ENCODE measurements at regions not wholly inside any gene's neighbourhood (a gene's known extent, or its start where the extent isn't known, plus 50 kb on each side); places are given as distances from the start of the nearest gene placed in this dataset.
"Not testable (repeated sequence)": the region's sequence is repeated elsewhere in the genome, so short reads cannot be mapped to it uniquely, and the experiment has no call there.

DNA sequence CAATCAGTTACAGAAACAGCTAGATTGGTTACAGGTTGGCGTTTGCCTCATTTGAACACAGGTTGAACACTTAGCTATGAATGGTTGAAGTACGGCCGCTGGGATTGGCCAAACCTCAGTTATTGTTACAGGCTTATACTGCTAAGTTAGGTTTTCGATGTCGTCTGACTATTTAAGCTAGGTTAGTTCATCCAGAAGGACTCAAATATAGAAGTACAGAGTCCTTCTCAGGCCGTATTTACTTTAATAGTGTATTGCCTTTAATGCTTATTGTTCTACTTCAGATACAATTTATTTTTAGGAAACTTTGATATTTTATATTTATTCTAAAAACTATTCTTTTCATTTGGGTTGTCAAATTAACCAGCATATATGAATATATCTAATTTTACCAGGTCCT is 334.7 kb downstream of the FAT4 start:
- no peak for DNase-seq
- in situ Hi-C loops (cut with HindIII; ENCODE audit: low pct_ligation_motif_present, low pct_unique_long_range_greater_than_20kb, low sequenced_read_pairs) = no loop called here

DNA sequence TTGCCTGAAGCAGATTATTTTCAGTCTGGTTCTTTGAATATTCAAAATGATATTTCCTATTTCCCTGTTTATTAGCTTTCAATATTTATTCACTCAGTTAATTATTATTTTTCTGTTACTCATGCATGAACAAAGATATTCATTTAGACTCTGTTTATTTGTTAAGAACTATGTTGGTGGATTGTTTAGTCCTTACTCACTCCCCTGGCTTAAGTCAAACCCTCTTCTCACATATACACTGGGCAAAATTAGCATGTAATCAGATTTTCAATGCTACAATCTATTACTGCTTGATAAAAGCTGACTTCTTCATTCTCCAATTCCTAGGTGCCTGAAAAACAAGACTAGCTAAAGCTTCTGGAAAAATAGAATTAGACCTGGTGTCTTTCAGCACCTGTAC is 335.8 kb downstream of the FAT4 start:
- in situ Hi-C loops (cut with HindIII; ENCODE audit: low pct_ligation_motif_present, low pct_unique_long_range_greater_than_20kb, low sequenced_read_pairs) = no loop called here
- DNase-seq = no peak

DNA sequence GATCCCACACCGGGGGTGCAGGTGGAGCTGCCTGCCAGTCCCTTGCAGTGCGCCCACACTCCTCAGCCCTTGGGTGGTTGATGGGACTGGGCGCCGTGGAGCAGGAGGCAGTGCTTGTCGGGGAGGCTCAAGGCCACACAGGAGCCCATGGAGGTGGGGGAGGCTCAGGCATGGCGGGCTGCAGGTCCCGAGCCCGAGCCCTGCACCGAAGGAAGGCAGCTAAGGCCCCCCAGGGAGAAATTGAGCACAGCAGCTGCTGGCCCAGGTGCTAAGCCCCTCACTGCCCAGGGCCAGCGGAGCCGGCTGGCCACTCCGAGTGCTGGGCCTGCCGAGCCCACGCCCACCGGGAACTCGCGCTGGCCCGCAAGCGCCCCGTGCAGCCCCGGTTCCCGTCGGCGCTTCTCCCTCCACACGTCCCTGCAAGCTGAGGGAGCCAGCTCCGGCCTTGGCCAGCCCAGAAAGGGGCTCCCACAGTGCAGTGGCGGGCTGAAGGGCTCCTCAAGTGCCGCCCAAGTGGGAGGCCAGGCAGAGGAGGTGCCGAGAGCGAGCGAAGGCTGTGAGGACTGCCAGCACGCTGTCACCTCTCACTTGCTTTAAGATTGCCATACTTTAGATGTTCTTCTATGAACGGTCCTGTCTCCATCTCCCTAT is 337.1 kb downstream of the FAT4 start:
- DNase-seq; in situ Hi-C loops (cut with HindIII; ENCODE audit: low pct_ligation_motif_present, low pct_unique_long_range_greater_than_20kb, low sequenced_read_pairs): not testable (repeated sequence)

DNA sequence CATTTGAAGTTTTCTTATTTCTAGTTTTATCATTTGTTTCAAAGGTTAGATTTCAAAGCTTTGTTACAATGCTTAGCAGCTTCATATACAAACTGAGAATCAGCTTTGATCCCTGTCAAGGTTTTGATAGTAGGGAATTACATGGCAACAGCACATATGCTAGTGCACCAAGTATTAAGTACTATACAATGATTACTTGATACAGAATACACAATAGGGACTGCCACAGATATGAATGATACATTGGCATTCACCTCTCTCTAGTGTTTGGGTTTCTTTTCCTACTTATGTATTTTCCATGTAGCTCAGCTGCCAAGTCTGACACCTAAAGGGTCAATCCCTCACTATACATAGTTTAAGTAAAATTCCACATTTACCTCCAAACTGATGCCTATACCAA is 344.0 kb downstream of the FAT4 start:
- no peak for DNase-seq
- in situ Hi-C loops (cut with HindIII; ENCODE audit: low pct_ligation_motif_present, low pct_unique_long_range_greater_than_20kb, low sequenced_read_pairs) = no loop called here

DNA sequence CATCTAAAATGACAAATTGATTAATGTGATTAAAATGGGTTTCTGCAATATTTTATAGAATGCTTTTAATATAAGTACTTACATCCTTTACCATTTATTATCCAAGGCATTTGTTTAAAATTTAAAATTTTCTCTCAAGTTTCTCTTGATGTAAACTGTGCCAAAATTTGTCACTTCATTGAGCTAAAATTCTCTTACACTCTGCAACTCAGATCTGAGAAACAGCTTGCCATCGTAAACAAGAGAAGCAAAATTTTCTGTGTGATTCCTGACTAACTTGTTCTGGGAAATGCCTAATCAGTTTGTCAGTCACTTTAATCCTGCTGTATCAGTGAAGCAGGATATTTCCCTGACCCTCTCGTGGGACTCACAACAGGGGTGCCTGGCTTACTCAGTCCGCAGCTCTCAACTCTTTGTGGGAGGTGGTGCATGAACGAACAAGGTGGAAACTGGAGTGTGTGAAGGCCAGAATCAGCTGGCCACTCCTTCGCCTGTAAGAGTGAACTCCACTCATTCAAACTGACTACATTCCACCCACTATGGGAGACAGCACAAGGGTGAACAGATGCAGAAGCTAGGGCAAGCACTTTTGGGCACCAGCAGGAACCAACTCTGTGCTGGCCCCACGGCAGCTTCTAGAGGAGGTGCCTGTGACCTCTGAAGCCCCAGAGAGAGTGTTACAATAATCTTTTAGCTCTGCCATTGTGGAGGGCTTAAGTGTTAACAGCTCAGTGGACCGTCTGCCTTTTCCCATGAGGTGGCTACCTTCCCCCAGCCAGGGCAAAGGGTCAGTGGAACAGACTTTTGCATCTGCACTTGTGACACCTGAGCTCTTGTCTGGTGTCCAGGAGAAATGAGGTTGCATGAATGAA is 349.4 kb downstream of the FAT4 start:
- no peak for DNase-seq
- in situ Hi-C loops (cut with HindIII; ENCODE audit: low pct_ligation_motif_present, low pct_unique_long_range_greater_than_20kb, low sequenced_read_pairs) = no loop called here

DNA sequence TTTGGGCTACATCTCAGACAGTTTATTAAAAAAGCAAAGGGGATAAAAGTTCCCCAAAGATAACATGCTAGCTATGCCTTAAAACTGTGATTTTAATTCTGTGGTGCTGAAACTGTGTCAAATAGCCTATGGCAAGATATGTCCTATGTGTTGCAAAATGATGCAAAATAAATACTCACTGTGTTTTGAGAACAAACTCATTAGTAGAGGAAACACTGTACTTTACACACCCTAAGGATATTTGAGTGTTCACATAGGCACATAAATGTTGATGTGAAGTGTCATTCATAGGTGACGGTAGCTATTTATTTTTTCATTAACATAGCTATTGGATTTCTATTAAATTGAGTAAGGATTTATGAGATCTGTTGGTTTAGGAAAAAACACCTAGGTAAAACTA is 351.9 kb downstream of the FAT4 start:
- in situ Hi-C loops (cut with HindIII; ENCODE audit: low pct_ligation_motif_present, low pct_unique_long_range_greater_than_20kb, low sequenced_read_pairs) = no loop called here
- no peak for DNase-seq

DNA sequence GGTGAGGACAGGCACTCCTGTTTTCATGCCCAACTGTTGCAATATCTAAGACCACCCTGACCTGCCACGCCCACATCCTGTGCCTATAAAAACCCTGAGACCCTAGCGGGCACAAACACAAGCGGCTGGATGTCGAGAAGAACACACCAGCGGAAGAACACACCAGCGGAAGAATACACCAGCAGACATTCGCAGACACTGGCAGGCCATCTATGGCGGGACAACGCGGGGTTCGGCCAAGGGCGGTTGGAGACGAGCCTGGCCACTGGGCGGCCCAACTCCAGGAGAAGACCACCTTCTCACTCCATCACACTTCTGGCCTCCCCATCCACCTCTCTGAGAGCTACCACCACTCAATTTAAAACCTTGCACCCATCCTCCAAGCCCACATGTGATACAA is 361.4 kb downstream of the FAT4 start:
- in situ Hi-C loops (cut with HindIII; ENCODE audit: low pct_ligation_motif_present, low pct_unique_long_range_greater_than_20kb, low sequenced_read_pairs) = no loop called here
- no peak for DNase-seq

DNA sequence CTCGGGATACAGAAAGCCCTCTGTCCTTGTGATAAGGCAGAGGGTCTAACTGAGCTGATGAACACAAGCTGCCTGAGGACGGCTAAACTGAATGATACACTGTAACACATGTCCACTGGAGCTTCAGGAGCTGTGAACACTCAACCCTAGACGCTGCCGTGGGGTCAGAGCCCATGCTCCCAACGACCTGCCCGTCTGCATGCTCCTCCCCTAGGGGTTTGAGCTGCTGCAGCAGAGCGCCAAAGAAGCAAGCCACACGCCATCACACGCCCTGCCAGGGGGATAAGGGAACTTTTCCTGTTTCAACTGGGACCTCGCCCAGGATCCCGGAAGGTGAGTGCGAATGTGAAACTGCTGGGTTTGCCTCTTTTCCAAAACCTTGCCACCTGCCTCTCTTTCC is 361.8 kb downstream of the FAT4 start:
- in situ Hi-C loops (cut with HindIII; ENCODE audit: low pct_ligation_motif_present, low pct_unique_long_range_greater_than_20kb, low sequenced_read_pairs) = no loop called here
- no peak for DNase-seq

DNA sequence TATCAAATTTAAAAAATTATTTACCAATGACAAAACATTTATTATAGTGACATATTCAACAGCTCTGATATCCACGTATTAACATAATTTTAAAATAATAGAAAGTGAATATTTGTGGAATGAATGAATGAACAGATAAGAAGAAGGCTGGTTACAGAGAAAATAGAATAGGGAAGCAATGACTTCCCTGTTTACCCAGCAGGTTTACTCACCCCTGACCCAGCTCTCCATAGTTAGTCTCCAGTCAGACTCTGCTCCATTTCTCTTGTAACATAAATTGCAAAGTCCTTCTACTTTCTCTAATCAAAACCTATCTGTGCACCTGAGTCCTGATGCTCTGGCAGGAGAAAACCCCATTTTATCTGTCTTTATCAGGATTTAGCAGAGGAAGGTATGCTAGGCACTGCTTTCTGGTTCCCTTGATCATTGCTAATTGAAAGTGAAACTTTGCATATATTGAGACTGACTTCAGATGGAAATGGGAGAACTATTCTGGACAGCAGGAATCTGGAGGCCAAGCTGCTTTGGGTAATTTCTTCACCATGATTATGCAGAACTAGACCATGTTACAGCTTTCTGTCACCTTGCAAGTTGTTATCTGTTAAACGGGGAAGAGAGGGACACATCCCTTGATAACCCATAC is 363.0 kb downstream of the FAT4 start:
- no peak for DNase-seq

DNA sequence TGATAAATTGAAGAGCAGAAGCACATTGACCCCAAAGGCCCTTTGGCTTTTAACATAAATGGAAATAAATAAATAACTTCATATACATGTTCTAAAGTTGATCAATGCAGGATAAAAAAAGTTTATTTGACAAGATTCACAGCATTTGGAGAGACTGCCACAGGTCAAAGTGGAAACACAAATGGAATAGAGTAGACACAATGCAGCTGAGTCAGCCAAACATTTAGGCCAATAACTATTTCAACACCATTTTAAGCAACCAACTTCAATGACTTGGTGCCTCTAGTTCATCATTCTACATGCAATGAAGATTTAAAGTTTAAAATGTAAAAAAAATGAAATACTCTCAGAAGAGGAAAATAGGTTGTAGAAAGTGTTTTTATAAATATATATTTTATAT is 365.2 kb downstream of the FAT4 start:
- DNase-seq = no peak
- in situ Hi-C loops (cut with HindIII; ENCODE audit: low pct_ligation_motif_present, low pct_unique_long_range_greater_than_20kb, low sequenced_read_pairs) = no loop called here

More for the DNA sequence above, 363.0 kb downstream of the FAT4 start:
- in situ Hi-C loops (cut with HindIII; ENCODE audit: low pct_ligation_motif_present, low pct_unique_long_range_greater_than_20kb, low sequenced_read_pairs) = no loop called here

DNA sequence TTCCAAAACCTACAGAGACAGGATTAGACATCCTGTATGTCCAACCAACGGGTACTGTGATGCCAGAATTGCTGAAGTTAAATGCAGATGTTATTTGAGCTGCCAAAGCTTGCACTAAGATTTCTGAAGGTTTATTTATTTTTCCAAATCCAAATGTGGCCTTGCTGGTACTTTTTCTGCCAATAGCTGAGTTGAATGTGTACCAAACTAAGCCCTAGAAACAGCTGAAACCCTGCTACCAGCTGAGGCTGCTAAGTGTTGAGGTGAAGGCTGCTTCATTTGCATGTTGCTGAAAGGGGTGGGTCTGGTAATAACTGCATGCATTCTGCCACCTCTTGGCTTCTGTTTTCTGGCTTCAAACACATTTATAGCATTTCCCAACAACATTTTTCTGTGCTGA is 366.5 kb downstream of the FAT4 start:
- in situ Hi-C loops (cut with HindIII; ENCODE audit: low pct_ligation_motif_present, low pct_unique_long_range_greater_than_20kb, low sequenced_read_pairs) = no loop called here
- no peak for DNase-seq

DNA sequence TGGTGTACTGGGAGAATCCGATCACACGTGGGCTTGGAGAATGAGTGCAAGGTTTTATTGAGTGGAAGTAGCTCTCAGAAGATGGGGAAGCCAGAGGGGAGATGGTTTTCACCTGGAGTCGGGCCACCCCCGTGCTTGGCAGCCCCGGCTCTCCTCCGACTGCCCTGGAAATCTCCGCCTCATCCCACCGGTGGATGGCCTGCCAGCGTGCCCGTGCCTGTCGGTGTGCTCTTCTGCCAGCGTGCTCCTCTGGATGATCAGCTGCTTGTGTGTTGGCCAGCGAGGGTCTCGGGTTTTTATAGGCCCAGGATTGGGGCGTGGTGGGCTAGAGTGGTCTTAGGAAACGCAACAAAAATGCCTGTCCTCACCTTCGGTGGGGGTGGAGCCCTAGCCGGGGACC is 368.0 kb downstream of the FAT4 start:
- DNase-seq = no peak
- in situ Hi-C loops (cut with HindIII; ENCODE audit: low pct_ligation_motif_present, low pct_unique_long_range_greater_than_20kb, low sequenced_read_pairs) = no loop called here

DNA sequence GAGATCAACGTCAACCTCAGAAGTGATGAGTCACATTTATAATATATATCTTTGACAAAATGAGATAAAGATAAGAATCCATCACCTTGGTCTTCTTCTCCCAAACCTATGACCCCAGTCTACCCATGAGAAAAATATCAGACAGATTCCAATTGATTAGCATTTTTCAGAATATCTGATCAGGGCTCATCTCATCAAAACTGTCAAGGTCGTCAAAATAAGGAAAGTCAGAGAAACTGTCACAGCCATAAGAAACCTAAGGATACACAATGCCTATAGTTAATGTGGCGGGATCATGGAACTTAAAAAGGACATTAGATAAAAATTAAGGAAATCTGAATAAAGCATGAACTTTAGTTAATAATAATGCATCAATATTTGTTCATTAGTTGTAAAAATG is 374.1 kb downstream of the FAT4 start:
- DNase-seq = no peak
- in situ Hi-C loops (cut with HindIII; ENCODE audit: low pct_ligation_motif_present, low pct_unique_long_range_greater_than_20kb, low sequenced_read_pairs) = no loop called here

DNA sequence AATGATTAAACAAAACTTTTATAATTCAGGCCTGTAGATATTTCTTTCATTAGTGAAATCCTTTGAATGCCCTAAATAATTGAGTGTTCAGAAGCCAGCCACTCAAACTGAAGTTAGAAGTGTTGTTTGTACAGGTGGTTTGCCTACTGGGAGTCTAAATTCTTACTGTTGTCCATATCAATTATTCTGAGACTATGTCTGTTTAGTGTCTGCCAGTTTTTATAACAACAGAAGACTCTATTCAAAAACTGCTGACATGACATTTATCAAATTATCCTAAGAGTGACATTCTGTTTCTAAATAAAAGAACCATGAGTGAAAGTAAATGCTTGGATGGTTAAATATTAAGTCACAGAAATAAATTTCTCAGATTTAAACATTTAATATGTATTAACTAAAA is 375.1 kb downstream of the FAT4 start:
- DNase-seq = no peak
- in situ Hi-C loops (cut with HindIII; ENCODE audit: low pct_ligation_motif_present, low pct_unique_long_range_greater_than_20kb, low sequenced_read_pairs) = no loop called here

DNA sequence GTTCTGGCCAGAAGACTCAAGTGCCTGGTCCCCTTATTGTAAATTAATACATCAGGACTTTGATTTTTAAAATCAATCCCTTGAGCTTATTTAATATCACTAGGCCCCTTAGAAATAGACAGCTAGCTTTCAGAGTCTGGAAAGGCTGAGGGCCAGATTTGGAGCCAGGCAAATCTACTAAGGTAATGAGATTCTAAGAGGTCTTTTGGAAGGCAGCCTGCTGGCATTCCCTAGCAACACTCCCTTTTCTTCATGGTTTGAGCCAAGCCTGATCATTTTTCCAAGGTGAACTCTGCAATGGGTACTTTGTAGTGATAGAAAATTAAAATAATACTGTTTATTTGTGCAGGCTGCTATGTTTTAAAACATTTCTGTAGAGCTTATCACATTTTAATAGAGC is 378.5 kb downstream of the FAT4 start:
- in situ Hi-C loops (cut with HindIII; ENCODE audit: low pct_ligation_motif_present, low pct_unique_long_range_greater_than_20kb, low sequenced_read_pairs) = no loop called here
- no peak for DNase-seq

DNA sequence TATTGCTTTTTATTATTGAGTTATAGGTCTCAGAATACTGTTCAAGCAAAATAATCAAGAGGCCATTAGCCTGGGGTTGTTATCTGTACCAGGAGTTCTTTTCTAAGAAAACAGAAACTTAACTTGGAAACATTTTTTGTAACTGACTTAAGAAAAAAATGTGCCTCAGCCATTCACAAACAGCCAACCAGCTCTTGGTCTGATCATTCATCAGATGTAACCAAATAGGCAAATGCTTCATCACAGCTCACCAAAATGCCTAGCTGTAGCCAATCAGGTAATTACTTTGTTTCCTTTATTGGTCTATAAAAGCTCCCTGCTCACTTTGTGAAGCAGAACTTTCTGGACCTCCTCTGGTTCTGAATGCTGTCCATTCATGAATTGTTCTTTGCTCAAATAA is 387.7 kb downstream of the FAT4 start:
- in situ Hi-C loops (cut with HindIII; ENCODE audit: low pct_ligation_motif_present, low pct_unique_long_range_greater_than_20kb, low sequenced_read_pairs) = no loop called here

DNA sequence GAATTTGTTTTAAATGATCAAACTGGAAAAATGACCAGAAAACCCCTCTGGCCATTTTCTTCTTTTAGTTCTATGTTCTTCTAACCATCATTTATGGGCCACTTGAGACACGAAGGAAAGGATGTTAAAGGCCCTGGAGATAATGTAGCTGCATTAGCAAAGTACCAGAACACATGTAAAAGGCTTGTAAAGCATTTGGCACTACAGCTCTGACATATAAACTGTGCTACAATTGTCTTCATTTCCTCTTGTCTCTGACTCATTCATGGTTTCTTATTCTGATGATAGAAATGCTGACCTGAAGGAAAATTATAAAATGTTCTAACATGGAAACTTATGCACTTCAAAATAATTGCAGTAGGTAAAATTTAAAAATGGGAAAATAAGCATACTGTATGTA is 388.7 kb downstream of the FAT4 start:
- in situ Hi-C loops (cut with HindIII; ENCODE audit: low pct_ligation_motif_present, low pct_unique_long_range_greater_than_20kb, low sequenced_read_pairs) = no loop called here
- DNase-seq = no peak

More for the DNA sequence above, 387.7 kb downstream of the FAT4 start:
- DNase-seq = no peak

DNA sequence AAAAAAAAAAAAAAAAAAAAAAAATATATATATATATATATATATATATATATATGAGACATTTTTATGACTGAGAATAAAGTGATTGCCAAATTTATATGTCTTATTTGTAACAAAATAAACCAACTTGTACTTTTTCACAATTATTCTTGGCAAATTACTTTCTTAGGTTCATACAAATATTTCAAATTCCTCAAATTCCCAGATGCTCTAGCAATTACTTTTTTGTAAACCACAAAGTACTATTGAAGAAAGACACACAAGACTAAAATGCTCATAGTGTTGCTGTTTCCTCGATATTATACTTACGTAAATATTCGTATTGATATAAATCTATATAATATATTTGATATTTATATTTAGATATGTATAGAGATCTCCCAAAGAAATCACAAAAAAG is 390.0 kb downstream of the FAT4 start:
- DNase-seq = peak; percentile 28
- in situ Hi-C loops (cut with HindIII; ENCODE audit: low pct_ligation_motif_present, low pct_unique_long_range_greater_than_20kb, low sequenced_read_pairs) = no loop called here

DNA sequence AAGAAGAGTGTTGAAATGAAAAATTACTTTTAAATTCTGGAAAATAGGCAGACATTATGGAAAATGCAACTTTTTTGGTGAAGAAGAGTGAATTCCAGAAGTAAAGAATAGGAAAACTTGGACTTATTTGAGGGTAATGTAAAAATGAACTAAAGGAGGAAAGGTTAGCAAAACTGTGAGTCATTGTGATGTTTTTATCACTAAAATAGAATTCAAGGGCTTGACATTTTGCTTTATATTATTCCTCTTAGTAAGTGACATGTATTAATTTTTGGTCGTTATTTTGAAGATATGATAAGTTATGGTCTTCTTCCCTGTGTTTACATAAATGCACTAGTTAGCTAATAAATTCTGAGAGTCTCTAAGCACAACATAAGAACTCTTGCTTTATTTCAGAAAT is 390.9 kb downstream of the FAT4 start:
- no peak for DNase-seq
- in situ Hi-C loops (cut with HindIII; ENCODE audit: low pct_ligation_motif_present, low pct_unique_long_range_greater_than_20kb, low sequenced_read_pairs) = no loop called here

DNA sequence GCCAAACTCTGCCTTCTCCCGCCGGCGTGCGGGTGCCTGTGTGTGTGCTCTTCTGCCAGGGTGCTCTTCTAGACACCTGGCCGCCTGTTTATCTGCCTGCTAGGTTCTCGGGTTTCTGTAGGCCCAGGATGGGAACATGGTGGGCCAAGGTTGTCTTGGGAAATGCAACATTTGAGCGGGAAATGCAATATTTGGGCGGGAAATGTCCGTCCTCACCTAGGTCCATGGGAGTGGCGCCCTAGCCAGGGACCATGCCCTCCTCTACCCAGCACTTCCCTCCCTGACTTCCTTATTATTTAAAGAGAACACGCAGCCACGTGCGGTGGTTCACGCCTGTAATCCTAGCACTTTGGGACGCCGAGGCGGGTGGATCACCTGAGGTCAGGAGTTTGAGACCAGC is 392.6 kb downstream of the FAT4 start:
- in situ Hi-C loops (cut with HindIII; ENCODE audit: low pct_ligation_motif_present, low pct_unique_long_range_greater_than_20kb, low sequenced_read_pairs) = no loop called here
- no peak for DNase-seq
